HepG2 (cell line): ENCODE measurements at regions not wholly inside any gene's neighbourhood (a gene's known extent, or its start where the extent isn't known, plus 50 kb on each side); places are given as distances from the start of the nearest gene placed in this dataset.

Experiments
- CHD4 ChIP-seq: fragments of 200-600 bp; sonication (generic); IDR thresholded peaks from 2 replicates; pipeline ENCODE4 v1.7.0; 2017; ENCODE audit warnings: mild to moderate bottlenecking, low read length, borderline replicate concordance
- JUNB ChIP-seq: sonication (generic); formaldehyde crosslinking; IDR thresholded peaks from 2 replicates; pipeline ENCODE4 v1.8.0; 2022; ENCODE audit warnings: missing genetic modification reagents, mild to moderate bottlenecking, borderline replicate concordance
- SIN3A ChIP-seq: IDR thresholded peaks from 2 replicates; pipeline ENCODE4 v1.6.1; 2011; ENCODE audit warnings: low read depth, mild to moderate bottlenecking, control low read depth, low read length, borderline replicate concordance
- ZNF160 ChIP-seq: sonication (generic); formaldehyde crosslinking; IDR thresholded peaks from 2 replicates; pipeline ENCODE4 v1.8.0; 2022; ENCODE audit warnings: mild to moderate bottlenecking, inconsistent platforms, missing genetic modification reagents
- ZNF615 ChIP-seq: sonication (generic); formaldehyde crosslinking; IDR thresholded peaks from 2 replicates; pipeline ENCODE4 v1.5.0; 2020; ENCODE audit warnings: mild to moderate bottlenecking, missing genetic modification reagents, borderline replicate concordance

DNA sequence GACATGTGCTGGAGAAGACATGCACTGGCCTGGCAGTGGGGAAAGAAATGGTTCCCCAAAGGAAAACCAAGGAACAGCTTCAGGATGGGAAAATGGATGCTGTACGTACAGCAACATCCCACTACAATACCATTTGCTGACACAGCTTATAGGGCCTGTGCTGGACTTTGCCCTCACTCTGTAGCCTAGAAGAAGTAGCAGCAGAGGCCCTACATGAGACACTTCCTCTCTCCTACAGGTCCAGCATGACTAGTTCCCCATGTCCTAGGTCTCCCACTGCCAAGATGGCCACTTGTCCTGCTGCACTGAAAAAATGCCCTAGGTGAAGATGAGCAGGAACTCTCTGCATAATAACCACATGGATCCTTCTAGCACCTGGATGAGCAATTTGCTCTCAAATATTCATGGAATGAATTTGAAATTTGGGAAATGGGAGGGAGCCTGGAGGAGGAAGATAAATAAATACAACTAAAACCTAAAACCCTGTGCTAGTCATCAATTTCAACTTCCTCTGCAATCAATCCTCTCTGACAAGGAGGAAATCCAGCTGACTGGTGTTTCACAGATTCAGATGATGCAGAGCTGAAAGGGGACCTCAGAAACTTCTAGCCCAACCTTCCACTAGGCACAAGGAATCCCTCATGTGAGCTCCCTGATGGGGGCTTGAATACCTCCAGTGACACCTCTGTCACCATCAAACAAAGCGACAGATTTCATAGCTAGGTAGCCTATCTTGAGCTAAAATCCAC, 514.3 kb upstream of the PPP2R3A start:
- TF ChIP-seq SIN3A (no peak), ZNF615 (CRISPR knock-in tag) (no peak), JUNB (CRISPR knock-in tag) (no peak), ZNF160 (CRISPR knock-in tag) (no peak), CHD4 (no peak)
